DOHH2 (cell line): ENCODE measurements at regions not wholly inside any gene's neighbourhood (a gene's known extent, or its start where the extent isn't known, plus 50 kb on each side); places are given as distances from the start of the nearest gene placed in this dataset.

ENCODE experiments used
- CTCF ChIP-seq: fragments of 200-600 bp; sonication (generic); IDR thresholded peaks from one replicate; pipeline ENCODE4 v1.5.1; 2014; ENCODE audit warnings: antibody characterized with exemption, mild to moderate bottlenecking, low read depth, low read length; ENCODE audit not compliant: poor library complexity, severe bottlenecking
- EZH2phosphoT487 ChIP-seq: fragments of 200-600 bp; sonication (generic); IDR thresholded peaks from 2 replicates; pipeline ENCODE4 v1.6.1; 2017; ENCODE audit warnings: borderline replicate concordance, mild to moderate bottlenecking, antibody characterized with exemption, low read length, moderate library complexity, mixed read lengths

- TF ChIP-seq CTCF (no peak), EZH2phosphoT487 (no peak)
Measured at GRCh38 chr15:66855041-66855440, 153.0 kb downstream of the SMAD6 start.
